ENCODE measurements at regions not wholly inside any gene's neighbourhood (a gene's known extent, or its start where the extent isn't known, plus 50 kb on each side); places are given as distances from the start of the nearest gene placed in this dataset.

- Histone ChIP-seq H3K4me1 (ENCODE audit: low read length) (no peaks in the 10 kb centered on the region), H4K20me1 (ENCODE audit: insufficient read depth, low read length) (no peaks in the 10 kb centered on the region), H3K4me2 (ENCODE audit: low read length) (no peak overlapping the region), H3K4me3 (ENCODE audit: low read length) (no peak overlapping the region), H3K9ac (ENCODE audit: low read length) (no peak overlapping the region), H3K36me3 (replicated peaks; ENCODE audit: low read depth, low read length) (no peaks in the 10 kb centered on the region), H3K27ac (ENCODE audit: low read length) (no peak overlapping the region), H2AFZ (ENCODE audit: low read depth, low read length) (no peak overlapping the region), H3K79me2 (ENCODE audit: low read length) (no peaks in the 10 kb centered on the region), H3K9me3 (ENCODE audit: insufficient read depth, low read length) (no peaks in the 10 kb centered on the region), H3K27me3 (ENCODE audit: low read depth, low read length) (no peaks in the 10 kb centered on the region)
- TF ChIP-seq CTCF (IDR thresholded peaks at IDR 0.05; ENCODE audit: low read depth, low read length): no peak
- no peak for TF ChIP-seq EZH2phosphoT487 (IDR thresholded peaks at IDR 0.05; ENCODE audit: low read depth)
Observed at GRCh38 chr12:114096461-114096860, 130.3 kb upstream of the RBM19 start.

- TF ChIP-seq EZH2phosphoT487 (IDR thresholded peaks at IDR 0.05; ENCODE audit: low read depth) (no peak), CTCF (IDR thresholded peaks at IDR 0.05; ENCODE audit: low read depth, low read length) (no peak)
- no peak overlapping the region for H3K4me3 ChIP-seq (ENCODE audit: low read length)
- H4K20me1 ChIP-seq (ENCODE audit: insufficient read depth, low read length): no peaks in the 10 kb centered on the region
- 0 out of 2 replicates have a peak, but pooled peaks cover 4% of the 10 kb centered on the region for H3K27me3 ChIP-seq (ENCODE audit: low read depth, low read length)
- no peak overlapping the region for H3K4me2 ChIP-seq (ENCODE audit: low read length)
- no peak overlapping the region for H3K9ac ChIP-seq (ENCODE audit: low read length)
- H3K36me3 ChIP-seq (replicated peaks; ENCODE audit: low read depth, low read length): no peaks in the 10 kb centered on the region
- H3K4me1 ChIP-seq (ENCODE audit: low read length): no peaks in the 10 kb centered on the region
- H3K79me2 ChIP-seq (ENCODE audit: low read length): no peaks in the 10 kb centered on the region
- H2AFZ ChIP-seq (ENCODE audit: low read depth, low read length): no peak overlapping the region
- no peaks in the 10 kb centered on the region for H3K9me3 ChIP-seq (ENCODE audit: insufficient read depth, low read length)
- no peak overlapping the region for H3K27ac ChIP-seq (ENCODE audit: low read length)
Observed at GRCh38 chr12:114093520-114093919, 127.4 kb upstream of the RBM19 start.

GRCh38 chr12:114092981-114093380, 126.9 kb upstream of the RBM19 start:
- TF ChIP-seq CTCF (IDR thresholded peaks at IDR 0.05; ENCODE audit: low read depth, low read length) (no peak), EZH2phosphoT487 (IDR thresholded peaks at IDR 0.05; ENCODE audit: low read depth) (no peak)
- Histone ChIP-seq H3K79me2 (ENCODE audit: low read length) (no peaks in the 10 kb centered on the region), H4K20me1 (ENCODE audit: insufficient read depth, low read length) (no peaks in the 10 kb centered on the region), H3K9me3 (ENCODE audit: insufficient read depth, low read length) (no peaks in the 10 kb centered on the region), H3K27me3 (ENCODE audit: low read depth, low read length) (0 out of 2 replicates have a peak, but pooled peaks cover 4% of the 10 kb centered on the region), H3K4me3 (ENCODE audit: low read length) (no peak overlapping the region), H3K4me2 (ENCODE audit: low read length) (no peak overlapping the region), H2AFZ (ENCODE audit: low read depth, low read length) (no peak overlapping the region), H3K4me1 (ENCODE audit: low read length) (no peaks in the 10 kb centered on the region), H3K9ac (ENCODE audit: low read length) (no peak overlapping the region), H3K27ac (ENCODE audit: low read length) (no peak overlapping the region), H3K36me3 (replicated peaks; ENCODE audit: low read depth, low read length) (no peaks in the 10 kb centered on the region)

- Histone ChIP-seq H4K20me1 (ENCODE audit: insufficient read depth, low read length) (no peaks in the 10 kb centered on the region), H3K4me3 (ENCODE audit: low read length) (no peak overlapping the region), H3K4me1 (ENCODE audit: low read length) (no peaks in the 10 kb centered on the region), H3K27ac (ENCODE audit: low read length) (no peak overlapping the region), H3K4me2 (ENCODE audit: low read length) (no peak overlapping the region), H3K27me3 (ENCODE audit: low read depth, low read length) (0 out of 2 replicates have a peak, but pooled peaks cover 4% of the 10 kb centered on the region), H3K9me3 (ENCODE audit: insufficient read depth, low read length) (no peaks in the 10 kb centered on the region), H3K36me3 (replicated peaks; ENCODE audit: low read depth, low read length) (no peaks in the 10 kb centered on the region), H3K79me2 (ENCODE audit: low read length) (no peaks in the 10 kb centered on the region), H3K9ac (ENCODE audit: low read length) (no peak overlapping the region), H2AFZ (ENCODE audit: low read depth, low read length) (no peak overlapping the region)
- TF ChIP-seq CTCF (IDR thresholded peaks at IDR 0.05; ENCODE audit: low read depth, low read length): no peak
- TF ChIP-seq EZH2phosphoT487 (IDR thresholded peaks at IDR 0.05; ENCODE audit: low read depth): no peak
Observed at GRCh38 chr12:114090211-114090610, 124.1 kb upstream of the RBM19 start.

Measured in OCI-LY3 (cell line).